ENCODE measurements at regions not wholly inside any gene's neighbourhood (a gene's known extent, or its start where the extent isn't known, plus 50 kb on each side); places are given as distances from the start of the nearest gene placed in this dataset.

DNA sequence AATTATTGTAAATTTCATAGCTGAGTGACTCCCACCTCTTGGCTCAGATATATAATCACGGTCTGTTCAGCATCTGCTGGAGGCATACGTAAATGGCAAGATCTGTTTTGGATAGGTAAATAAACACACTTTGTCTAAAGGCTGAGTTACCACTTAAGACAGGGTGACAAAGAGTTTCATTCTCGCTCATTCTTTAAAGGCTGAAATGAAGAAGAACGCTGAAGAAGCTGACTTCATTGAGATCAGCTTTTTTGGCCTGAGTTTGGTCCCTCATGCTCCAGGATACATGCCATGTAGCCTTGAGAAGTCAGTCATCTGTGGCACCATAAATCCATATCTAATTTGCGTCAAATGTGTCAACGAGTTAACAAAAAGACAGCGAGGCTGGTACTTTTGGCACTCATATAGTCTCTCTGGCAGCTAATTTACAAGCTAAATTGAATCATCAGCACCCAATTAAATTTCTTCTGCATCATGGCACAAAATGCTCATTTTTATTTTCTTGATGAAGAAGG is 309.9 kb downstream of the GPAM start:
- no peaks in the 10 kb centered on the region for H3K79me2 ChIP-seq (ENCODE audit: insufficient read depth, low read length)
- Mint-ChIP-seq H3K36me3 (ENCODE audit: insufficient read depth in 1 of 3, low read depth in 3 of 3) (peaks cover 12 to 25% (median 15%) of the 10 kb centered on the region in 3 experiments), H3K27ac (no peak overlapping the region), H3K27me3 (ENCODE audit: low read depth) (no peaks in the 10 kb centered on the region; the same call in 1 of the 2 replicates), H3K4me1 (peaks cover 21 to 22% of the 10 kb centered on the region in 2 experiments), H3K9me3 (peaks cover 27 to 31% of the 10 kb centered on the region in 2 experiments), H3K4me3 (no peak overlapping the region)
- H3K18ac ChIP-seq (ENCODE audit: insufficient read length, low read depth, low read length) = no peak overlapping the region
- H3K23me2 ChIP-seq (ENCODE audit: insufficient read length, low read depth, low read length, poor library complexity, severe bottlenecking) = no peaks in the 10 kb centered on the region
- H2BK15ac ChIP-seq (ENCODE audit: low read depth, low read length) = no peak overlapping the region
- no peak overlapping the region for H3K56ac ChIP-seq (ENCODE audit: insufficient read length, low read depth, low read length)
- no peaks in the 10 kb centered on the region for H3K4me1 ChIP-seq (ENCODE audit: insufficient read depth, low read length)
- no peak overlapping the region for H3K4ac ChIP-seq (ENCODE audit: low read depth, low read length)
- H4K5ac ChIP-seq (ENCODE audit: insufficient read length, low read depth, low read length) = no peak overlapping the region
- H4K20me1 ChIP-seq (ENCODE audit: control insufficient read depth, insufficient read depth, insufficient read length) = no peaks in the 10 kb centered on the region
- H2BK12ac ChIP-seq (ENCODE audit: insufficient read length, low read depth, low read length) = no peak overlapping the region
- no peak overlapping the region for H3K9ac ChIP-seq (ENCODE audit: extremely low read depth, insufficient read length, low read length)
- H2BK5ac ChIP-seq (ENCODE audit: insufficient read length, low read length) = no peak overlapping the region
- no peak overlapping the region for H2AK5ac ChIP-seq (ENCODE audit: insufficient read length, low read length)
- H3K4me2 ChIP-seq (ENCODE audit: insufficient read depth, insufficient read length, low read length) = no peak overlapping the region
- H3K27ac ChIP-seq (ENCODE audit: insufficient read length, low read depth, low read length) = no peak overlapping the region
- no peak for TF ChIP-seq CTCF (conservative IDR thresholded peaks at IDR 0.05)
- no CpG with 5 or more reads among the region's 7 CpGs for WGBS (ENCODE audit: extremely low coverage, insufficient read length, low lambda C conversion rate)
- no peak overlapping the region for H3T11ph ChIP-seq (ENCODE audit: low read length)
- no peak overlapping the region for H4K8ac ChIP-seq (replicated peaks; ENCODE audit: insufficient read length, low read depth, low read length)
- H2BK120ac ChIP-seq (ENCODE audit: low read depth, low read length, poor library complexity, severe bottlenecking) = no peak overlapping the region
- no peak overlapping the region for H4K91ac ChIP-seq (ENCODE audit: insufficient read length, low read depth, low read length)
- no peak overlapping the region for H3K23ac ChIP-seq (ENCODE audit: insufficient read length, low read depth, low read length)
- no peak for DNase-seq
- peaks cover 4% of the 10 kb centered on the region for H3K9me3 ChIP-seq (ENCODE audit: control insufficient read depth, low read depth, low read length)
- no peaks in the 10 kb centered on the region for H3K79me1 ChIP-seq (ENCODE audit: insufficient read depth, low read depth, low read length, poor library complexity, severe bottlenecking)
- no peak overlapping the region for H2BK20ac ChIP-seq (ENCODE audit: low read depth, low read length, poor library complexity, severe bottlenecking)
- H2AFZ ChIP-seq (ENCODE audit: low read length) = no peak overlapping the region
- no peaks in the 10 kb centered on the region for H3K27me3 ChIP-seq (ENCODE audit: insufficient read depth, low read length)
- no peak overlapping the region for H3K14ac ChIP-seq (ENCODE audit: insufficient read depth, low read length)
